Adrenal gland (tissue), 9 donors: ENCODE measurements at regions not wholly inside any gene's neighbourhood (a gene's known extent, or its start where the extent isn't known, plus 50 kb on each side); places are given as distances from the start of the nearest gene placed in this dataset.

Source experiments
- DNase-seq, 7 donors: peaks; one replicate each; pipeline ENCODE4 v3.0.0-alpha.2; 2019 to 2020
- H3K27ac ChIP-seq, 5 donors: fragments of 200-600 bp; sonication (generic) in 4 of 5; 1 replicate in 3 of 5; 2 replicates in 2 of 5; pipeline versions ENCODE4 v1.5.1 to v1.8.0; 2016 to 2020; ENCODE audit warnings: mild to moderate bottlenecking in 1 of 5
- H3K27me3 ChIP-seq: fragments of 200-600 bp; 2 replicates; pipeline ENCODE4 v1.8.0; 2021
- H3K36me3 ChIP-seq, 2 donors: fragments of 200-600 bp; replicated peaks in 1 of 2; 1 replicate in 1 of 2; 2 replicates in 1 of 2; pipeline versions ENCODE4 v1.5.1 to v1.8.0; 2018 to 2022
- H3K4me1 ChIP-seq, 2 donors: fragments of 200-600 bp; replicated peaks in 1 of 2; 1 replicate in 1 of 2; 2 replicates in 1 of 2; pipeline versions ENCODE4 v1.5.1 to v1.8.0; 2018 to 2021
- H3K4me3 ChIP-seq, 4 donors: fragments of 200-600 bp; sonication (generic) in 3 of 4; one replicate each; pipeline ENCODE4 v1.5.1; 2016 to 2018
- H3K9me3 ChIP-seq, 3 donors: fragments of 200-600 bp; sonication (generic) in 1 of 3; replicated peaks in 1 of 3; 1 replicate in 2 of 3; 2 replicates in 1 of 3; pipeline versions ENCODE4 v1.5.1 to v1.8.0; 2016 to 2021
- CTCF ChIP-seq, 6 experiments: fragments of 450-650 bp in 4 of 6; fragments of 200-600 bp in 2 of 6; sonication (generic) in 1 of 6; IDR thresholded peaks; 1 replicate in 5 of 6; 2 replicates in 1 of 6; pipeline versions ENCODE4 v1.5.1 to v1.8.0; 2016 to 2021; ENCODE audit warnings: antibody characterized with exemption in 6 of 6, mild to moderate bottlenecking in 2 of 6, moderate library complexity in 1 of 6
- POLR2A ChIP-seq, 2 donors: fragments of 450-650 bp; IDR thresholded peaks; one replicate each; pipeline ENCODE4 v1.6.1; 2017; ENCODE audit warnings: antibody characterized with exemption in 2 of 2, mild to moderate bottlenecking in 2 of 2, moderate library complexity in 1 of 2
- WGBS, 4 donors: extraction: QIAGEN DNeasy Blood & Tissue Kit in 2 of 4; methylation state at CpG; one replicate each; pipeline versions ENCODE4 v1.1.5 to v1.1.7; 2013 to 2017; 5-methylcytosine and 5-hydroxymethylcytosine counted together
- intact Hi-C, 2 donors: fragments of 100-400 bp; cut with DNase I; formaldehyde crosslinking; loops; one replicate each; pipeline versions ENCODE4 v1.14.1 to v1.15.0; 2022 to 2023
- donor health status: healthy with polysubstance abuse.
- donor health status: Bipolar disorder and iron deficiency.
- donor health status: DM: yes; HTN: yes; CAD: no.
- donor health status: DM: no; HTN: no; CAD: no.
- donor health status: DM: no; HTN: no; CAD: no.

GRCh38 chr1:196143602-196144342, 464.5 kb downstream of the KCNT2 start:
- no peaks in the 10 kb centered on the region for H3K9me3 ChIP-seq
- no peaks in the 10 kb centered on the region for H3K4me1 ChIP-seq
- no peak for DNase-seq
- TF ChIP-seq POLR2A (IDR thresholded peaks at IDR 0.05) (no peak), CTCF (IDR thresholded peaks at IDR 0.05) (no peak)
- no peaks in the 10 kb centered on the region for H3K27me3 ChIP-seq
- WGBS, 4 donors: 53 to 66% (median 58%) methylated on average over 8 of the region's 8 CpGs
- no peak overlapping the region for H3K27ac ChIP-seq
- H3K4me3 ChIP-seq: no peak overlapping the region
- no peaks in the 10 kb centered on the region for H3K36me3 ChIP-seq
- intact Hi-C loops: no loop called here

- H3K36me3 ChIP-seq: no peaks in the 10 kb centered on the region
- intact Hi-C loops: no loop called here
- WGBS, 4 donors: 64 to 79% (median 71%) methylated on average over 2 of the region's 2 CpGs
- no peaks in the 10 kb centered on the region for H3K4me1 ChIP-seq
- H3K4me3 ChIP-seq: no peak overlapping the region
- no peaks in the 10 kb centered on the region for H3K27me3 ChIP-seq
- TF ChIP-seq POLR2A (IDR thresholded peaks at IDR 0.05) (no peak), CTCF (IDR thresholded peaks at IDR 0.05) (no peak)
- no peak for DNase-seq
- no peak overlapping the region for H3K27ac ChIP-seq
- no peaks in the 10 kb centered on the region for H3K9me3 ChIP-seq
Measured at GRCh38 chr1:196142111-196142640, 466.1 kb downstream of the KCNT2 start.

- H3K4me1 ChIP-seq: no peaks in the 10 kb centered on the region
- DNase-seq: no peak
- TF ChIP-seq CTCF (IDR thresholded peaks at IDR 0.05) (no peak), POLR2A (IDR thresholded peaks at IDR 0.05) (no peak)
- no peaks in the 10 kb centered on the region for H3K9me3 ChIP-seq
- no peak overlapping the region for H3K27ac ChIP-seq
- no peaks in the 10 kb centered on the region for H3K27me3 ChIP-seq
- H3K36me3 ChIP-seq: no peaks in the 10 kb centered on the region
- intact Hi-C loops: no loop called here
- WGBS, 4 donors: 78 to 94% (median 84%) methylated on average over 4 of the region's 4 CpGs
- no peak overlapping the region for H3K4me3 ChIP-seq
Measured at GRCh38 chr1:196136396-196136795, 471.8 kb downstream of the KCNT2 start.

GRCh38 chr1:196131691-196132090, 476.5 kb downstream of the KCNT2 start:
- H3K27me3 ChIP-seq: no peaks in the 10 kb centered on the region
- TF ChIP-seq POLR2A (IDR thresholded peaks at IDR 0.05): no peak
- TF ChIP-seq CTCF (IDR thresholded peaks at IDR 0.05): no peak
- H3K36me3 ChIP-seq: no peaks in the 10 kb centered on the region
- H3K27ac ChIP-seq: no peak overlapping the region
- WGBS, 4 donors: 59 to 87% (median 79%) methylated on average over 1 of the region's 1 CpG
- no peak overlapping the region for H3K4me3 ChIP-seq
- H3K4me1 ChIP-seq: no peaks in the 10 kb centered on the region
- intact Hi-C loops: no loop called here
- H3K9me3 ChIP-seq: no peaks in the 10 kb centered on the region
- DNase-seq: no peak
